ENCODE measurements at regions not wholly inside any gene's neighbourhood (a gene's known extent, or its start where the extent isn't known, plus 50 kb on each side); places are given as distances from the start of the nearest gene placed in this dataset.

- no peak for DNase-seq
- no peak for TF ChIP-seq EZH2 (IDR thresholded peaks at IDR 0.05; ENCODE audit: low read depth)
- no peak for TF ChIP-seq CTCF (conservative IDR thresholded peaks at IDR 0.05)
- no peaks in the 10 kb centered on the region for H3K9me2 ChIP-seq (ENCODE audit: insufficient read depth)
- no peak overlapping the region for H3K27ac ChIP-seq
- no peaks in the 10 kb centered on the region for H3K27me3 ChIP-seq (ENCODE audit: insufficient read depth, low read depth)
- H2AFZ ChIP-seq, result no peak overlapping the region
- H4K20me1 ChIP-seq (ENCODE audit: insufficient read depth), result no peaks in the 10 kb centered on the region
- BruUV-seq (replicated peaks), result no TSS peak
- intact Hi-C loops (cut with micrococcal nuclease; ENCODE audit: unreplicated experiment), result no loop called here
- no peak overlapping the region for H3K4me3 ChIP-seq
- H3K36me3 ChIP-seq (ENCODE audit: low read depth), result no peaks in the 10 kb centered on the region
- H3K9me3 ChIP-seq (ENCODE audit: insufficient read depth, low read depth), result no peaks in the 10 kb centered on the region
- H3K4me1 ChIP-seq (replicated peaks; ENCODE audit: insufficient read depth), result no peaks in the 10 kb centered on the region
- H3F3A ChIP-seq (ENCODE audit: insufficient read depth, low read depth), result no peaks in the 10 kb centered on the region
- POLR2A ChIA-PET (ENCODE audit: unreplicated experiment), result no interaction called here
- CTCF ChIA-PET, result no interaction called here
- H3K79me2 ChIP-seq (ENCODE audit: low read depth), result no peaks in the 10 kb centered on the region
- no peak overlapping the region for H3K4me2 ChIP-seq
These were observed 806.5 kb downstream of the PRELID2 start for GRCh38 chr5:145028626-145029025.

- H3K9me2 ChIP-seq (ENCODE audit: insufficient read depth), result no peaks in the 10 kb centered on the region
- intact Hi-C loops (cut with micrococcal nuclease; ENCODE audit: unreplicated experiment), result no loop called here
- no peak for DNase-seq
These were observed 807.9 kb downstream of the PRELID2 start for GRCh38 chr5:145027286-145027685.

GRCh38 chr5:145025775-145026174, 809.4 kb downstream of the PRELID2 start:
- TF ChIP-seq EZH2 (IDR thresholded peaks at IDR 0.05; ENCODE audit: low read depth) (no peak), CTCF (conservative IDR thresholded peaks at IDR 0.05) (no peak)
- Histone ChIP-seq H3K36me3 (ENCODE audit: low read depth) (no peaks in the 10 kb centered on the region), H2AFZ (no peak overlapping the region), H3K27me3 (ENCODE audit: insufficient read depth, low read depth) (no peaks in the 10 kb centered on the region), H4K20me1 (ENCODE audit: insufficient read depth) (no peaks in the 10 kb centered on the region), H3K4me3 (no peak overlapping the region), H3K79me2 (ENCODE audit: low read depth) (no peaks in the 10 kb centered on the region), H3K9me3 (ENCODE audit: insufficient read depth, low read depth) (no peaks in the 10 kb centered on the region), H3F3A (ENCODE audit: insufficient read depth, low read depth) (no peaks in the 10 kb centered on the region), H3K4me2 (no peak overlapping the region), H3K9me2 (ENCODE audit: insufficient read depth) (no peaks in the 10 kb centered on the region), H3K4me1 (replicated peaks; ENCODE audit: insufficient read depth) (no peaks in the 10 kb centered on the region), H3K27ac (no peak overlapping the region)
- ChIA-PET POLR2A (ENCODE audit: unreplicated experiment) (no interaction called here), CTCF (no interaction called here)
- no TSS peak for BruUV-seq (replicated peaks)
- intact Hi-C loops (cut with micrococcal nuclease; ENCODE audit: unreplicated experiment), result no loop called here
- DNase-seq, result no peak

More at GRCh38 chr5:145027286-145027685, 807.9 kb downstream of the PRELID2 start:
- no peak for TF ChIP-seq EZH2 (IDR thresholded peaks at IDR 0.05; ENCODE audit: low read depth)
- TF ChIP-seq CTCF (conservative IDR thresholded peaks at IDR 0.05), result no peak
- Histone ChIP-seq H3K27me3 (ENCODE audit: insufficient read depth, low read depth) (no peaks in the 10 kb centered on the region), H4K20me1 (ENCODE audit: insufficient read depth) (no peaks in the 10 kb centered on the region), H3K4me2 (no peak overlapping the region), H3K4me1 (replicated peaks; ENCODE audit: insufficient read depth) (no peaks in the 10 kb centered on the region), H2AFZ (no peak overlapping the region), H3K9me3 (ENCODE audit: insufficient read depth, low read depth) (no peaks in the 10 kb centered on the region), H3K27ac (no peak overlapping the region), H3K36me3 (ENCODE audit: low read depth) (no peaks in the 10 kb centered on the region), H3K79me2 (ENCODE audit: low read depth) (no peaks in the 10 kb centered on the region), H3F3A (ENCODE audit: insufficient read depth, low read depth) (no peaks in the 10 kb centered on the region), H3K4me3 (no peak overlapping the region)
- BruUV-seq (replicated peaks), result no TSS peak
- ChIA-PET CTCF (no interaction called here), POLR2A (ENCODE audit: unreplicated experiment) (no interaction called here)
